KOPT-K1 (cell line): ENCODE measurements at regions not wholly inside any gene's neighbourhood (a gene's known extent, or its start where the extent isn't known, plus 50 kb on each side); places are given as distances from the start of the nearest gene placed in this dataset.

ENCODE experiments used
- H3K27ac ChIP-seq: fragments of 200-600 bp; sonication (generic); 2 replicates; pipeline ENCODE4 v1.5.1; 2016; ENCODE audit warnings: antibody characterized with exemption, mild to moderate bottlenecking, low read depth, low read length; ENCODE audit not compliant: poor library complexity, severe bottlenecking
- H3K36me3 ChIP-seq: fragments of 200-600 bp; sonication (generic); 2 replicates; pipeline ENCODE4 v1.5.1; 2017; ENCODE audit warnings: antibody characterized with exemption, mild to moderate bottlenecking, low read length, moderate library complexity; ENCODE audit not compliant: insufficient read depth
- H3K9me3 ChIP-seq: fragments of 200-600 bp; sonication (generic); 2 replicates; pipeline ENCODE4 v1.5.1; 2017; ENCODE audit warnings: antibody characterized with exemption, low read length, mild to moderate bottlenecking; ENCODE audit not compliant: insufficient read depth, poor library complexity, severe bottlenecking

- H3K36me3 ChIP-seq, result peaks cover 82% of the 10 kb centered on the region
- no peaks in the 10 kb centered on the region for H3K9me3 ChIP-seq
- peak overlapping the region; percentile 6 for H3K27ac ChIP-seq
Observed at GRCh38 chr1:198925567-198925966, 286.7 kb downstream of the PTPRC start.

GRCh38 chr1:198927129-198927528, 288.3 kb downstream of the PTPRC start:
- Histone ChIP-seq H3K27ac (peak overlapping the region; percentile 55), H3K36me3 (peaks cover 67% of the 10 kb centered on the region), H3K9me3 (no peaks in the 10 kb centered on the region)

- Histone ChIP-seq H3K36me3 (peaks cover 68% of the 10 kb centered on the region), H3K9me3 (no peaks in the 10 kb centered on the region), H3K27ac (peak overlapping the region; percentile 85)
Observed at GRCh38 chr1:198929111-198929604, 290.3 kb downstream of the PTPRC start.

- peak overlapping the region; percentile 85 for H3K27ac ChIP-seq
- no peaks in the 10 kb centered on the region for H3K9me3 ChIP-seq
- peaks cover 67% of the 10 kb centered on the region for H3K36me3 ChIP-seq
Observed at GRCh38 chr1:198929961-198930599, 291.2 kb downstream of the PTPRC start.

- peak overlapping the region; percentile 85 for H3K27ac ChIP-seq
- peaks cover 63% of the 10 kb centered on the region for H3K36me3 ChIP-seq
- H3K9me3 ChIP-seq, result no peaks in the 10 kb centered on the region
Observed at GRCh38 chr1:198932351-198932991, 293.6 kb downstream of the PTPRC start.

GRCh38 chr1:198933515-198934222, 294.8 kb downstream of the PTPRC start:
- peak overlapping the region; percentile 85 for H3K27ac ChIP-seq
- peaks cover 54% of the 10 kb centered on the region for H3K36me3 ChIP-seq

GRCh38 chr1:198934426-198934825, 295.6 kb downstream of the PTPRC start:
- Histone ChIP-seq H3K9me3 (no peaks in the 10 kb centered on the region), H3K27ac (peak overlapping the region; percentile 85), H3K36me3 (peaks cover 47% of the 10 kb centered on the region)

More at GRCh38 chr1:198933515-198934222, 294.8 kb downstream of the PTPRC start:
- no peaks in the 10 kb centered on the region for H3K9me3 ChIP-seq

- Histone ChIP-seq H3K9me3 (no peaks in the 10 kb centered on the region), H3K27ac (peak overlapping the region; percentile 85), H3K36me3 (peaks cover 47% of the 10 kb centered on the region)
Observed at GRCh38 chr1:198934901-198935305, 296.1 kb downstream of the PTPRC start.

GRCh38 chr1:198935306-198935921, 296.6 kb downstream of the PTPRC start:
- Histone ChIP-seq H3K27ac (peak overlapping the region; percentile 85), H3K36me3 (peaks cover 47% of the 10 kb centered on the region), H3K9me3 (no peaks in the 10 kb centered on the region)

GRCh38 chr1:198936371-198937083, 297.7 kb downstream of the PTPRC start:
- Histone ChIP-seq H3K27ac (peak overlapping the region; percentile 85), H3K36me3 (peaks cover 49% of the 10 kb centered on the region)

GRCh38 chr1:198937231-198938031, 298.6 kb downstream of the PTPRC start:
- H3K27ac ChIP-seq, result peak overlapping the region; percentile 85
- H3K36me3 ChIP-seq, result peaks cover 55% of the 10 kb centered on the region
- peaks cover 2% of the 10 kb centered on the region for H3K9me3 ChIP-seq

More at GRCh38 chr1:198936371-198937083, 297.7 kb downstream of the PTPRC start:
- no peaks in the 10 kb centered on the region for H3K9me3 ChIP-seq

GRCh38 chr1:198939286-198939685, 300.4 kb downstream of the PTPRC start:
- H3K36me3 ChIP-seq, result peaks cover 55% of the 10 kb centered on the region
- H3K9me3 ChIP-seq, result peaks cover 3% of the 10 kb centered on the region
- peak overlapping the region; percentile 17 for H3K27ac ChIP-seq

- no peak overlapping the region for H3K27ac ChIP-seq
- peaks cover 49% of the 10 kb centered on the region for H3K36me3 ChIP-seq
- H3K9me3 ChIP-seq, result peaks cover 3% of the 10 kb centered on the region
Observed at GRCh38 chr1:198939956-198940355, 301.1 kb downstream of the PTPRC start.

- H3K27ac ChIP-seq, result no peak overlapping the region
- H3K36me3 ChIP-seq, result peaks cover 41% of the 10 kb centered on the region
- peaks cover 3% of the 10 kb centered on the region for H3K9me3 ChIP-seq
Observed at GRCh38 chr1:198942466-198942865, 303.6 kb downstream of the PTPRC start.
